Gastrocnemius medialis (tissue), 4 donors: ENCODE measurements at regions not wholly inside any gene's neighbourhood (a gene's known extent, or its start where the extent isn't known, plus 50 kb on each side); places are given as distances from the start of the nearest gene placed in this dataset.

ENCODE experiments used
- POLR2A ChIP-seq, 2 donors: fragments of 450-650 bp; IDR thresholded peaks; one replicate each; pipeline ENCODE4 v1.6.1; 2017; ENCODE audit warnings: antibody characterized with exemption in 2 of 2, mild to moderate bottlenecking in 2 of 2, moderate library complexity in 2 of 2
- TF ChIP-seq, protein P1 (sequence below), 5 experiments: fragments of 450-650 bp in 3 of 5; fragments of 200-600 bp in 2 of 5; sonication (generic) in 2 of 5; IDR thresholded peaks in 4 of 5; conservative IDR thresholded peaks in 1 of 5; 1 replicate in 4 of 5; 2 replicates in 1 of 5; pipeline ENCODE4 v1.5.1; 2016 to 2019; ENCODE audit warnings: antibody characterized with exemption in 5 of 5, mild to moderate bottlenecking in 3 of 5, moderate library complexity in 3 of 5

DNA sequence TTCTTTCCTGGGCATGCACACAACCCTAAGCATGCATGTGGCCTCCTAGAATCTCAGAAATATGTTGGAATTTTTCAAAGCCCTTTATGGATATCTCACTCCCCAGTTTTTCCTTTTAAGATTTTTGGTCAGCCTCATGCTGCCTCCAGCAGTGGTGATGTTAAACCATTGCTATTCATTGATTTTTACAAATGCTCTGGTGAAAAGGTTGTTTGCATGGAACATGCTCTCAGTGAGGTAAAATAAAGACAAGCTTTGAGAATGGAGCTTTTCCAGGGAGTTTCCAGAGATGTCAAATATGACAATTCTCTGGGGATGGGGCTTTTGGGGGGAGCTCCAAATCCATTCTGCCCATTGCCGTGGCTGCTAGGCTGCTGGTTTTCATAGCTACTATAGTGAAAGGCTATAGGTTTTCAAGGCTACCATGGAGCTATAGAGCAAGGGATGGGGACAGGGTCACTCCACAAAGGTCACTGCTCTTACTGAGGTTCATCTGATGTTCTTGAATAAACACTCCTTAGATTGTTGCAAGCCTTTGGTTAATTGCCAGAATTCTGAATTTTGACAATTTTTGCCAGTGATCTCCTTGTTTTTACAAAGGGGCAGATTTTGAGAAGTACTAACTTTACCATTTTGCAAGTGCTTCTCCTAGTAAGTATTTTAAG is 178.1 kb upstream of the ARG1 start:
- TF ChIP-seq, protein P1, sequence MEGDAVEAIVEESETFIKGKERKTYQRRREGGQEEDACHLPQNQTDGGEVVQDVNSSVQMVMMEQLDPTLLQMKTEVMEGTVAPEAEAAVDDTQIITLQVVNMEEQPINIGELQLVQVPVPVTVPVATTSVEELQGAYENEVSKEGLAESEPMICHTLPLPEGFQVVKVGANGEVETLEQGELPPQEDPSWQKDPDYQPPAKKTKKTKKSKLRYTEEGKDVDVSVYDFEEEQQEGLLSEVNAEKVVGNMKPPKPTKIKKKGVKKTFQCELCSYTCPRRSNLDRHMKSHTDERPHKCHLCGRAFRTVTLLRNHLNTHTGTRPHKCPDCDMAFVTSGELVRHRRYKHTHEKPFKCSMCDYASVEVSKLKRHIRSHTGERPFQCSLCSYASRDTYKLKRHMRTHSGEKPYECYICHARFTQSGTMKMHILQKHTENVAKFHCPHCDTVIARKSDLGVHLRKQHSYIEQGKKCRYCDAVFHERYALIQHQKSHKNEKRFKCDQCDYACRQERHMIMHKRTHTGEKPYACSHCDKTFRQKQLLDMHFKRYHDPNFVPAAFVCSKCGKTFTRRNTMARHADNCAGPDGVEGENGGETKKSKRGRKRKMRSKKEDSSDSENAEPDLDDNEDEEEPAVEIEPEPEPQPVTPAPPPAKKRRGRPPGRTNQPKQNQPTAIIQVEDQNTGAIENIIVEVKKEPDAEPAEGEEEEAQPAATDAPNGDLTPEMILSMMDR (IDR thresholded peaks at IDR 0.05 in 4 of 5, conservative IDR thresholded peaks at IDR 0.05 in 1 of 5) = no peak
- no peak for TF ChIP-seq POLR2A (IDR thresholded peaks at IDR 0.05)
